ENCODE measurements at regions not wholly inside any gene's neighbourhood (a gene's known extent, or its start where the extent isn't known, plus 50 kb on each side); places are given as distances from the start of the nearest gene placed in this dataset.

DNA sequence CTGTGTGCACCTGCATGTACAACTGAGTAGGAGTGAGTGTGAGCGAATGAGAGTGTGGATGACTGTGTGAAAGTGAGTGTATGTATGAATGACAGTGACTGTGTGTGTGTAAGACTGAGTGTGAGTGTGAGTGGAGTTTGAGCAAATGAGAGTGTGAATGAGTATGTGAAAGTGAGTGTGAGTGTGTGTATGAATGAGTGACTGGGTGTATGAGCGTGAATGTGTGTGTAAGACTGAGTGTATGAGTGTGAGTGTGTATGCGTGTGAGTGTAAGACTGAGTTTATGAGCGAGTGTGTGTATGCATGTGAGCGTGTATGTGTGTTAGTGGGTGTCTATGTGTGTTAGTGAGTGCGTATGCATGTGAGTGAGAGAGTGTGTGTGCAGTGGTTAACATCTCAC, 220.8 kb downstream of the QKI start:
- TF ChIP-seq, protein P1, sequence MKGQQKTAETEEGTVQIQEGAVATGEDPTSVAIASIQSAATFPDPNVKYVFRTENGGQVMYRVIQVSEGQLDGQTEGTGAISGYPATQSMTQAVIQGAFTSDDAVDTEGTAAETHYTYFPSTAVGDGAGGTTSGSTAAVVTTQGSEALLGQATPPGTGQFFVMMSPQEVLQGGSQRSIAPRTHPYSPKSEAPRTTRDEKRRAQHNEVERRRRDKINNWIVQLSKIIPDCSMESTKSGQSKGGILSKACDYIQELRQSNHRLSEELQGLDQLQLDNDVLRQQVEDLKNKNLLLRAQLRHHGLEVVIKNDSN (IDR thresholded peaks at IDR 0.05) = no peak
- TF ChIP-seq EGR1 (IDR thresholded peaks at IDR 0.05) (no peak), CEBPB (IDR thresholded peaks at IDR 0.05) (no peak), FOXM1 (IDR thresholded peaks at IDR 0.05; ENCODE audit: borderline replicate concordance, low read depth) (no peak), EP300 (IDR thresholded peaks at IDR 0.05; ENCODE audit: borderline replicate concordance) (no peak), RAD21 (IDR thresholded peaks at IDR 0.05; ENCODE audit: low read depth) (no peak)
- TF ChIP-seq, protein P2, sequence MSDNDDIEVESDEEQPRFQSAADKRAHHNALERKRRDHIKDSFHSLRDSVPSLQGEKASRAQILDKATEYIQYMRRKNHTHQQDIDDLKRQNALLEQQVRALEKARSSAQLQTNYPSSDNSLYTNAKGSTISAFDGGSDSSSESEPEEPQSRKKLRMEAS (IDR thresholded peaks at IDR 0.05) = no peak
- TF ChIP-seq, protein P3, sequence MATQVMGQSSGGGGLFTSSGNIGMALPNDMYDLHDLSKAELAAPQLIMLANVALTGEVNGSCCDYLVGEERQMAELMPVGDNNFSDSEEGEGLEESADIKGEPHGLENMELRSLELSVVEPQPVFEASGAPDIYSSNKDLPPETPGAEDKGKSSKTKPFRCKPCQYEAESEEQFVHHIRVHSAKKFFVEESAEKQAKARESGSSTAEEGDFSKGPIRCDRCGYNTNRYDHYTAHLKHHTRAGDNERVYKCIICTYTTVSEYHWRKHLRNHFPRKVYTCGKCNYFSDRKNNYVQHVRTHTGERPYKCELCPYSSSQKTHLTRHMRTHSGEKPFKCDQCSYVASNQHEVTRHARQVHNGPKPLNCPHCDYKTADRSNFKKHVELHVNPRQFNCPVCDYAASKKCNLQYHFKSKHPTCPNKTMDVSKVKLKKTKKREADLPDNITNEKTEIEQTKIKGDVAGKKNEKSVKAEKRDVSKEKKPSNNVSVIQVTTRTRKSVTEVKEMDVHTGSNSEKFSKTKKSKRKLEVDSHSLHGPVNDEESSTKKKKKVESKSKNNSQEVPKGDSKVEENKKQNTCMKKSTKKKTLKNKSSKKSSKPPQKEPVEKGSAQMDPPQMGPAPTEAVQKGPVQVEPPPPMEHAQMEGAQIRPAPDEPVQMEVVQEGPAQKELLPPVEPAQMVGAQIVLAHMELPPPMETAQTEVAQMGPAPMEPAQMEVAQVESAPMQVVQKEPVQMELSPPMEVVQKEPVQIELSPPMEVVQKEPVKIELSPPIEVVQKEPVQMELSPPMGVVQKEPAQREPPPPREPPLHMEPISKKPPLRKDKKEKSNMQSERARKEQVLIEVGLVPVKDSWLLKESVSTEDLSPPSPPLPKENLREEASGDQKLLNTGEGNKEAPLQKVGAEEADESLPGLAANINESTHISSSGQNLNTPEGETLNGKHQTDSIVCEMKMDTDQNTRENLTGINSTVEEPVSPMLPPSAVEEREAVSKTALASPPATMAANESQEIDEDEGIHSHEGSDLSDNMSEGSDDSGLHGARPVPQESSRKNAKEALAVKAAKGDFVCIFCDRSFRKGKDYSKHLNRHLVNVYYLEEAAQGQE (IDR thresholded peaks at IDR 0.05; ENCODE audit: low read depth) = no peak
